ENCODE measurements at regions not wholly inside any gene's neighbourhood (a gene's known extent, or its start where the extent isn't known, plus 50 kb on each side); places are given as distances from the start of the nearest gene placed in this dataset.

DNA sequence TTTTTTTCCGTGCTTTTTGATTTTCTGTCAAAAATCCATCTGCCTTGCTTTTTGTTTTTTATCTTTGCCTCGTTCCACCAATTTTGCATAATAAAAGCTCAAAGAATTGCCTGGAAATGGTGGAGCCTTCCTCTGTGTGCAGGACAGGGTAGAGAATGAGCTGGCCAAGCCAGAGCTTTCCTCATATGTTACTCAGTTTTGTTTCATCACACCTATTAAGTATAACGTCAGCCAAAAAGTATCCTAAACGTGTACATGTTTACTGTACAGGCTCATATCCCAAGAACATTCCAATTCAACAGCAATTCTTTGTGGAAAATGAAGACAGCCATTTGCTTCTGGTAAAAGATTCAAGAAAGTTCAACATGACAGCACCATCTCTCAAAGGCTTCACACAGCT lies 191.2 kb upstream of the LMNTD1 start:
- TF ChIP-seq, protein P1, sequence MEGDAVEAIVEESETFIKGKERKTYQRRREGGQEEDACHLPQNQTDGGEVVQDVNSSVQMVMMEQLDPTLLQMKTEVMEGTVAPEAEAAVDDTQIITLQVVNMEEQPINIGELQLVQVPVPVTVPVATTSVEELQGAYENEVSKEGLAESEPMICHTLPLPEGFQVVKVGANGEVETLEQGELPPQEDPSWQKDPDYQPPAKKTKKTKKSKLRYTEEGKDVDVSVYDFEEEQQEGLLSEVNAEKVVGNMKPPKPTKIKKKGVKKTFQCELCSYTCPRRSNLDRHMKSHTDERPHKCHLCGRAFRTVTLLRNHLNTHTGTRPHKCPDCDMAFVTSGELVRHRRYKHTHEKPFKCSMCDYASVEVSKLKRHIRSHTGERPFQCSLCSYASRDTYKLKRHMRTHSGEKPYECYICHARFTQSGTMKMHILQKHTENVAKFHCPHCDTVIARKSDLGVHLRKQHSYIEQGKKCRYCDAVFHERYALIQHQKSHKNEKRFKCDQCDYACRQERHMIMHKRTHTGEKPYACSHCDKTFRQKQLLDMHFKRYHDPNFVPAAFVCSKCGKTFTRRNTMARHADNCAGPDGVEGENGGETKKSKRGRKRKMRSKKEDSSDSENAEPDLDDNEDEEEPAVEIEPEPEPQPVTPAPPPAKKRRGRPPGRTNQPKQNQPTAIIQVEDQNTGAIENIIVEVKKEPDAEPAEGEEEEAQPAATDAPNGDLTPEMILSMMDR (IDR thresholded peaks at IDR 0.05; ENCODE audit: low read length, missing control alignments), result no peak
- DNase-seq (ENCODE audit: low read depth), result peak; percentile 34
- H3K4me3 ChIP-seq (replicated peaks; ENCODE audit: low read depth, low read length), result no peak overlapping the region

DNA sequence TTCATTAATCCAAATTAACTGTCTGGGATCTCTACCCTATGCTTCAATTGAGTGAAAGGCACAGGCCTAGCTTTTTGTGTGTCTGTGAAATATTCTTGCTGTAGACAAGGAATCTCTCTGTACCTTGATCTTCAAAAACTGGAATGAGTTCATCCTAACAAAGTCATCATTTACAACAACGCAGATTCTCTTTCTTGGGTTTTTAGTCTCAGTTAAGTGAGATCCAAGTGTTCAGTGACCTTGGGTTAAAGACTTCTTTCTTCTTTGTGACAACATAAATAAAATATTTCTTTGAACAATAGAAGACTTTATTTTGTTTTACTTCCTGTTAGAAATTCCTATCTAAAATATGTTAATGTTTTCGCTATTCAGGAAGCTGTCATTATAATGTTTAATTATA lies 192.2 kb upstream of the LMNTD1 start:
- no peak overlapping the region for H3K4me3 ChIP-seq (replicated peaks; ENCODE audit: low read depth, low read length)

GRCh38 chr12:25746131-25746530 lies 193.0 kb upstream of the LMNTD1 start:
- TF ChIP-seq, protein P1 (IDR thresholded peaks at IDR 0.05; ENCODE audit: low read length, missing control alignments), result no peak
- H3K4me3 ChIP-seq (replicated peaks; ENCODE audit: low read depth, low read length), result no peak overlapping the region
- no peak for DNase-seq (ENCODE audit: low read depth)

More for the DNA sequence above, 192.2 kb upstream of the LMNTD1 start:
- TF ChIP-seq, protein P1 (IDR thresholded peaks at IDR 0.05; ENCODE audit: low read length, missing control alignments), result no peak
- no peak for DNase-seq (ENCODE audit: low read depth)

GRCh38 chr12:25752710-25753309 lies 199.7 kb upstream of the LMNTD1 start:
- DNase-seq (ENCODE audit: low read depth), result no peak
- H3K4me3 ChIP-seq (replicated peaks; ENCODE audit: low read depth, low read length), result no peak overlapping the region
- TF ChIP-seq, protein P1 (IDR thresholded peaks at IDR 0.05; ENCODE audit: low read length, missing control alignments), result no peak

GRCh38 chr12:25755136-25755970 lies 202.3 kb upstream of the LMNTD1 start:
- no peak overlapping the region for H3K4me3 ChIP-seq (replicated peaks; ENCODE audit: low read depth, low read length)
- no peak for DNase-seq (ENCODE audit: low read depth)
- TF ChIP-seq, protein P1 (IDR thresholded peaks at IDR 0.05; ENCODE audit: low read length, missing control alignments), result no peak

GRCh38 chr12:25755971-25756260 lies 202.6 kb upstream of the RASSF8 start:
- no peak overlapping the region for H3K4me3 ChIP-seq (replicated peaks; ENCODE audit: low read depth, low read length)
- DNase-seq (ENCODE audit: low read depth), result peak; percentile 22
- TF ChIP-seq, protein P1 (IDR thresholded peaks at IDR 0.05; ENCODE audit: low read length, missing control alignments), result no peak

Data from fibroblast of pulmonary artery (primary cell).